ENCODE measurements at regions not wholly inside any gene's neighbourhood (a gene's known extent, or its start where the extent isn't known, plus 50 kb on each side); places are given as distances from the start of the nearest gene placed in this dataset.

DNA sequence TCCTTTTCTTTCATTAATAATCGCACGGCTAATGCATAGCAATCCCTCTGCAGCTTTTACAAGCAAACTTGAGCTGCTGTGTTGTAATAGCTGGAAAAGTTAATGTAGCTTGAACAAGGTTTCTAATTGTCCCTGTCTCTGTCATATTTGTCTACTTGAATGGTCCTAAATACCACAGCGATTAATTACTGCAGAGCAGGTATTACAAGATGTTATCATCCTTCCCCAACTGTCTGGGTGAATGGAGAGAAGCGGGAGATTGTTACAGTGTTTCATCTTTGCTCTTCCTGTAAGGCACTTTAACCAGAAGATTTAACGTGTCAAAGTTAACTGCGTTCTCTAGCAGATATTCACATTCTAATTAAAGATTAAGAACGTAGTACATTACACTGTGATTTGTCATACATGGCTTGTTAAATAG, 422.2 kb upstream of the POU3F3 start:
- Histone ChIP-seq H3K27ac (ENCODE audit: extremely low read length, insufficient read depth, low read length) (no peak overlapping the region), H2AFZ (ENCODE audit: low read length) (no peak overlapping the region), H3K9me3 (ENCODE audit: low read length) (no peaks in the 10 kb centered on the region), H3K79me2 (ENCODE audit: insufficient read depth, low read length) (no peaks in the 10 kb centered on the region), H3K9ac (ENCODE audit: insufficient read depth, low read depth, low read length) (no peak overlapping the region), H3K4me3 (replicated peaks in 1 of 3; ENCODE audit: insufficient read depth in 1 of 3, low read depth in 2 of 3, low read length in 3 of 3) (no peak overlapping the region), H3K36me3 (replicated peaks in 1 of 2; ENCODE audit: control insufficient read depth in 1 of 2, insufficient read depth in 2 of 2, low read length in 2 of 2) (no peaks in the 10 kb centered on the region), H3K27me3 (ENCODE audit: control insufficient read depth in 1 of 2, insufficient read depth in 2 of 2, low read length in 2 of 2) (peaks cover 0 to 5% of the 10 kb centered on the region in 2 experiments; a peak in 2 of 5 replicates), H3K4me1 (ENCODE audit: insufficient read depth, low read length) (no peaks in the 10 kb centered on the region), H4K20me1 (ENCODE audit: insufficient read depth, low read length) (no peaks in the 10 kb centered on the region), H3K4me2 (ENCODE audit: low read depth, low read length) (no peak overlapping the region)
- WGBS (ENCODE audit: low lambda C conversion rate): 55% methylated on average over 7 of the region's 7 CpGs
- DNase-seq (ENCODE audit: low spot score) (no peak), ATAC-seq (no peak), FAIRE-seq (no peak)
- POLR2A ChIA-PET: no interaction called here
- in situ Hi-C loops (cut with HindIII; ENCODE audit: extremely low pct_ligation_motif_present, low pct_unique_long_range_greater_than_20kb) (no loop called here), intact Hi-C loops (cut with micrococcal nuclease; ENCODE audit: unreplicated experiment) (no loop called here)
- TF ChIP-seq DPF2 (CRISPR knock-in tag; IDR thresholded peaks at IDR 0.05; ENCODE audit: borderline replicate concordance, low read depth) (no peak), LCORL (IDR thresholded peaks at IDR 0.05) (no peak), LCORL (CRISPR knock-in tag; IDR thresholded peaks at IDR 0.05) (no peak), NCOR1 (IDR thresholded peaks at IDR 0.05; ENCODE audit: borderline replicate concordance, low read length) (no peak), MAFF (IDR thresholded peaks at IDR 0.05; ENCODE audit: low read depth, low read length) (no peak), STAT5B (CRISPR knock-in tag; IDR thresholded peaks at IDR 0.05) (no peak), ZNF746 (CRISPR knock-in tag; IDR thresholded peaks at IDR 0.05) (no peak), RFXAP (CRISPR knock-in tag; IDR thresholded peaks at IDR 0.05; ENCODE audit: borderline replicate concordance) (no peak), RBFOX2 (IDR thresholded peaks at IDR 0.05; ENCODE audit: low read depth, low read length) (no peak)
- TF ChIP-seq, protein P1, sequence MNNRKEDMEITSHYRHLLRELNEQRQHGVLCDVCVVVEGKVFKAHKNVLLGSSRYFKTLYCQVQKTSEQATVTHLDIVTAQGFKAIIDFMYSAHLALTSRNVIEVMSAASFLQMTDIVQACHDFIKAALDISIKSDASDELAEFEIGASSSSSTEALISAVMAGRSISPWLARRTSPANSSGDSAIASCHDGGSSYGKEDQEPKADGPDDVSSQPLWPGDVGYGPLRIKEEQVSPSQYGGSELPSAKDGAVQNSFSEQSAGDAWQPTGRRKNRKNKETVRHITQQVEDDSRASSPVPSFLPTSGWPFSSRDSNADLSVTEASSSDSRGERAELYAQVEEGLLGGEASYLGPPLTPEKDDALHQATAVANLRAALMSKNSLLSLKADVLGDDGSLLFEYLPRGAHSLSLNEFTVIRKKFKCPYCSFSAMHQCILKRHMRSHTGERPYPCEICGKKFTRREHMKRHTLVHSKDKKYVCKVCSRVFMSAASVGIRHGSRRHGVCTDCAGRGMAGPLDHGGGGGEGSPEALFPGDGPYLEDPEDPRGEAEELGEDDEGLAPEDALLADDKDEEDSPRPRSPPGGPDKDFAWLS (CRISPR knock-in tag; IDR thresholded peaks at IDR 0.05; ENCODE audit: borderline replicate concordance): no peak
- TF ChIP-seq, protein P2, sequence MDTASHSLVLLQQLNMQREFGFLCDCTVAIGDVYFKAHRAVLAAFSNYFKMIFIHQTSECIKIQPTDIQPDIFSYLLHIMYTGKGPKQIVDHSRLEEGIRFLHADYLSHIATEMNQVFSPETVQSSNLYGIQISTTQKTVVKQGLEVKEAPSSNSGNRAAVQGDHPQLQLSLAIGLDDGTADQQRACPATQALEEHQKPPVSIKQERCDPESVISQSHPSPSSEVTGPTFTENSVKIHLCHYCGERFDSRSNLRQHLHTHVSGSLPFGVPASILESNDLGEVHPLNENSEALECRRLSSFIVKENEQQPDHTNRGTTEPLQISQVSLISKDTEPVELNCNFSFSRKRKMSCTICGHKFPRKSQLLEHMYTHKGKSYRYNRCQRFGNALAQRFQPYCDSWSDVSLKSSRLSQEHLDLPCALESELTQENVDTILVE (CRISPR knock-in tag; IDR thresholded peaks at IDR 0.05): no peak
- TF ChIP-seq, protein P3, sequence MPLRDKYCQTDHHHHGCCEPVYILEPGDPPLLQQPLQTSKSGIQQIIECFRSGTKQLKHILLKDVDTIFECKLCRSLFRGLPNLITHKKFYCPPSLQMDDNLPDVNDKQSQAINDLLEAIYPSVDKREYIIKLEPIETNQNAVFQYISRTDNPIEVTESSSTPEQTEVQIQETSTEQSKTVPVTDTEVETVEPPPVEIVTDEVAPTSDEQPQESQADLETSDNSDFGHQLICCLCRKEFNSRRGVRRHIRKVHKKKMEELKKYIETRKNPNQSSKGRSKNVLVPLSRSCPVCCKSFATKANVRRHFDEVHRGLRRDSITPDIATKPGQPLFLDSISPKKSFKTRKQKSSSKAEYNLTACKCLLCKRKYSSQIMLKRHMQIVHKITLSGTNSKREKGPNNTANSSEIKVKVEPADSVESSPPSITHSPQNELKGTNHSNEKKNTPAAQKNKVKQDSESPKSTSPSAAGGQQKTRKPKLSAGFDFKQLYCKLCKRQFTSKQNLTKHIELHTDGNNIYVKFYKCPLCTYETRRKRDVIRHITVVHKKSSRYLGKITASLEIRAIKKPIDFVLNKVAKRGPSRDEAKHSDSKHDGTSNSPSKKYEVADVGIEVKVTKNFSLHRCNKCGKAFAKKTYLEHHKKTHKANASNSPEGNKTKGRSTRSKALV (CRISPR knock-in tag; IDR thresholded peaks at IDR 0.05): no peak
- CTCF ChIA-PET (ENCODE audit: low intra/inter-chr PET ratio, low total read pairs): no interaction called here
- BruUV-seq (replicated peaks): no TSS peak

Measured in HepG2 (cell line).